ENCODE measurements at regions not wholly inside any gene's neighbourhood (a gene's known extent, or its start where the extent isn't known, plus 50 kb on each side); places are given as distances from the start of the nearest gene placed in this dataset.

GRCh38 chrX:98459669-98460068 lies 1576.0 kb downstream of the RPA4 start:
- Histone ChIP-seq H3K9ac (ENCODE audit: low read length) (no peak overlapping the region), H3K4me1 (ENCODE audit: insufficient read depth, low read length) (no peaks in the 10 kb centered on the region), H3F3A (ENCODE audit: low read length, unreplicated experiment) (no peaks in the 10 kb centered on the region), H3K27me3 (ENCODE audit: low read length) (no peaks in the 10 kb centered on the region), H3K36me3 (ENCODE audit: low read depth, low read length) (no peaks in the 10 kb centered on the region), H3K9me2 (replicated peaks; ENCODE audit: low read length) (no peaks in the 10 kb centered on the region), H3K9me3 (ENCODE audit: low read length) (no peaks in the 10 kb centered on the region), H3K79me2 (ENCODE audit: low read length) (no peaks in the 10 kb centered on the region), H2AFZ (ENCODE audit: low read length) (no peak overlapping the region), H3K27ac (ENCODE audit: low read length) (no peak overlapping the region), H4K20me1 (ENCODE audit: low read length) (no peaks in the 10 kb centered on the region), H3K4me2 (ENCODE audit: low read length) (no peak overlapping the region), H3K4me3 (ENCODE audit: low read length) (no peak overlapping the region)
- TF ChIP-seq, protein P1, sequence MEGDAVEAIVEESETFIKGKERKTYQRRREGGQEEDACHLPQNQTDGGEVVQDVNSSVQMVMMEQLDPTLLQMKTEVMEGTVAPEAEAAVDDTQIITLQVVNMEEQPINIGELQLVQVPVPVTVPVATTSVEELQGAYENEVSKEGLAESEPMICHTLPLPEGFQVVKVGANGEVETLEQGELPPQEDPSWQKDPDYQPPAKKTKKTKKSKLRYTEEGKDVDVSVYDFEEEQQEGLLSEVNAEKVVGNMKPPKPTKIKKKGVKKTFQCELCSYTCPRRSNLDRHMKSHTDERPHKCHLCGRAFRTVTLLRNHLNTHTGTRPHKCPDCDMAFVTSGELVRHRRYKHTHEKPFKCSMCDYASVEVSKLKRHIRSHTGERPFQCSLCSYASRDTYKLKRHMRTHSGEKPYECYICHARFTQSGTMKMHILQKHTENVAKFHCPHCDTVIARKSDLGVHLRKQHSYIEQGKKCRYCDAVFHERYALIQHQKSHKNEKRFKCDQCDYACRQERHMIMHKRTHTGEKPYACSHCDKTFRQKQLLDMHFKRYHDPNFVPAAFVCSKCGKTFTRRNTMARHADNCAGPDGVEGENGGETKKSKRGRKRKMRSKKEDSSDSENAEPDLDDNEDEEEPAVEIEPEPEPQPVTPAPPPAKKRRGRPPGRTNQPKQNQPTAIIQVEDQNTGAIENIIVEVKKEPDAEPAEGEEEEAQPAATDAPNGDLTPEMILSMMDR (conservative IDR thresholded peaks at IDR 0.05; ENCODE audit: low read depth, low read length), result no peak
- TF ChIP-seq EZH2phosphoT487 (IDR thresholded peaks at IDR 0.05; ENCODE audit: borderline replicate concordance, low read length) (no peak), EZH2 (IDR thresholded peaks at IDR 0.05; ENCODE audit: low read length, unreplicated experiment) (no peak)
- DNase-seq (no peak), ATAC-seq (no peak)
- ChIA-PET CTCF (no interaction called here), POLR2A (ENCODE audit: unreplicated experiment) (no interaction called here)
- BruUV-seq (replicated peaks), result no TSS peak
- intact Hi-C loops (cut with micrococcal nuclease), result no loop called here

DNA sequence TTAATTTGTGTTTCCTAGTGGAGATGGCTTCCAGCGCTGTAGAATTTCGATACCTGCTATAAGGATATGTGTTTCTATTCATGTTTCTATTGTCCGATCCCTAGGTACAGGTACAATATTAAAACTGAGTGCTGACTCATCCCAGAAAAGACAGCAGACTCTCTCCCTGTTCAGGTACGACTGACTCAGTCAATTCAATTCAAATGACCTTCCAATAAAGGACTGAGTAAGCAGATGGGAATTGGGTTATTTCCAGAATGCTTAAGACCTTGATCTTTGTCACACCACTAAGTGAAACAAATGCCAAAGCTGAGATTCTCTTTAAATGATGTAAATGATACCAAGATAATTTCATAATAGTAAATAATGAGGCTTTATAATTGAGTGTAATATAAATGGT lies 1596.9 kb downstream of the RPA4 start:
- H3K27me3 ChIP-seq (ENCODE audit: low read length), result no peaks in the 10 kb centered on the region
- no peak overlapping the region for H3K9ac ChIP-seq (ENCODE audit: low read length)
- CTCF ChIA-PET, result no interaction called here
- H3K79me2 ChIP-seq (ENCODE audit: low read length), result no peaks in the 10 kb centered on the region
- no peaks in the 10 kb centered on the region for H3F3A ChIP-seq (ENCODE audit: low read length, unreplicated experiment)
- H3K27ac ChIP-seq (ENCODE audit: low read length), result no peak overlapping the region
- H4K20me1 ChIP-seq (ENCODE audit: low read length), result no peaks in the 10 kb centered on the region
- POLR2A ChIA-PET (ENCODE audit: unreplicated experiment), result no interaction called here
- no TSS peak for BruUV-seq (replicated peaks)
- no peak overlapping the region for H3K4me2 ChIP-seq (ENCODE audit: low read length)
- H3K9me3 ChIP-seq (ENCODE audit: low read length), result no peaks in the 10 kb centered on the region
- no peaks in the 10 kb centered on the region for H3K4me1 ChIP-seq (ENCODE audit: insufficient read depth, low read length)
- intact Hi-C loops (cut with micrococcal nuclease), result no loop called here
- H3K36me3 ChIP-seq (ENCODE audit: low read depth, low read length), result no peaks in the 10 kb centered on the region
- no peaks in the 10 kb centered on the region for H3K9me2 ChIP-seq (replicated peaks; ENCODE audit: low read length)
- H2AFZ ChIP-seq (ENCODE audit: low read length), result no peak overlapping the region
- no peak overlapping the region for H3K4me3 ChIP-seq (ENCODE audit: low read length)
- ATAC-seq (no peak), DNase-seq (peak; percentile 39)
- TF ChIP-seq, protein P1 (conservative IDR thresholded peaks at IDR 0.05; ENCODE audit: low read depth, low read length), result no peak
- TF ChIP-seq EZH2 (IDR thresholded peaks at IDR 0.05; ENCODE audit: low read length, unreplicated experiment) (no peak), EZH2phosphoT487 (IDR thresholded peaks at IDR 0.05; ENCODE audit: borderline replicate concordance, low read length) (no peak)

- DNase-seq, result no peak
- POLR2A ChIA-PET (ENCODE audit: unreplicated experiment), result no interaction called here
Measured at GRCh38 chrX:98481636-98482035, 1597.9 kb downstream of the RPA4 start.

More at GRCh38 chrX:98481636-98482035, 1597.9 kb downstream of the RPA4 start:
- intact Hi-C loops (cut with micrococcal nuclease), result no loop called here
- H3K79me2 ChIP-seq (ENCODE audit: low read length), result no peaks in the 10 kb centered on the region
- H3K9me2 ChIP-seq (replicated peaks; ENCODE audit: low read length), result no peaks in the 10 kb centered on the region
- H3K4me2 ChIP-seq (ENCODE audit: low read length), result no peak overlapping the region
- ATAC-seq, result no peak
- H3K9ac ChIP-seq (ENCODE audit: low read length), result no peak overlapping the region
- no peaks in the 10 kb centered on the region for H3K36me3 ChIP-seq (ENCODE audit: low read depth, low read length)
- no peaks in the 10 kb centered on the region for H3F3A ChIP-seq (ENCODE audit: low read length, unreplicated experiment)
- BruUV-seq (replicated peaks), result no TSS peak
- no peak overlapping the region for H3K27ac ChIP-seq (ENCODE audit: low read length)
- H3K9me3 ChIP-seq (ENCODE audit: low read length), result no peaks in the 10 kb centered on the region
- H3K4me3 ChIP-seq (ENCODE audit: low read length), result no peak overlapping the region
- CTCF ChIA-PET, result no interaction called here
- no peaks in the 10 kb centered on the region for H4K20me1 ChIP-seq (ENCODE audit: low read length)
- H2AFZ ChIP-seq (ENCODE audit: low read length), result no peak overlapping the region
- no peaks in the 10 kb centered on the region for H3K27me3 ChIP-seq (ENCODE audit: low read length)
- no peak for TF ChIP-seq EZH2phosphoT487 (IDR thresholded peaks at IDR 0.05; ENCODE audit: borderline replicate concordance, low read length)
- TF ChIP-seq, protein P1 (conservative IDR thresholded peaks at IDR 0.05; ENCODE audit: low read depth, low read length), result no peak
- no peak for TF ChIP-seq EZH2 (IDR thresholded peaks at IDR 0.05; ENCODE audit: low read length, unreplicated experiment)
- no peaks in the 10 kb centered on the region for H3K4me1 ChIP-seq (ENCODE audit: insufficient read depth, low read length)
